Right ventricle myocardium inferior (tissue), 1 donor: ENCODE measurements at regions not wholly inside any gene's neighbourhood (a gene's known extent, or its start where the extent isn't known, plus 50 kb on each side); places are given as distances from the start of the nearest gene placed in this dataset.
A peak's percentile ranks its signal among the peaks of the same experiment; 100 is the strongest.
"Not testable (repeated sequence)": the region's sequence is repeated elsewhere in the genome, so short reads cannot be mapped to it uniquely, and the experiment has no call there.

Experiments
- ATAC-seq: fragments of 200-7000 bp; cut with Tn5 transposase; one replicate; pipeline ENCODE4 v1.9.1; 2020; ENCODE audit warnings: mild to moderate bottlenecking, moderate library complexity
- DNase-seq: peaks from one replicate; pipeline ENCODE4 v3.0.0; 2021; ENCODE audit errors: missing footprints
- intact Hi-C: fragments of 100-400 bp; cut with DNase I; formaldehyde crosslinking; loops from one replicate; pipeline ENCODE4 v1.11.0; 2022
- donor health status: DM: no; HTN: yes; CAD: no; lungs with severe emphysema.

GRCh38 chr5:147065071-147065470, 169.8 kb upstream of the STK32A start:
- DNase-seq (no peak), ATAC-seq (no peak)
- intact Hi-C loops = no loop called here

GRCh38 chr5:147068998-147069397, 165.8 kb upstream of the STK32A start:
- ATAC-seq (no peak), DNase-seq (no peak)
- intact Hi-C loops = no loop called here

- DNase-seq (no peak), ATAC-seq (no peak)
- intact Hi-C loops = no loop called here
Observed at GRCh38 chr5:147072622-147073021, 162.2 kb upstream of the STK32A start.

DNA sequence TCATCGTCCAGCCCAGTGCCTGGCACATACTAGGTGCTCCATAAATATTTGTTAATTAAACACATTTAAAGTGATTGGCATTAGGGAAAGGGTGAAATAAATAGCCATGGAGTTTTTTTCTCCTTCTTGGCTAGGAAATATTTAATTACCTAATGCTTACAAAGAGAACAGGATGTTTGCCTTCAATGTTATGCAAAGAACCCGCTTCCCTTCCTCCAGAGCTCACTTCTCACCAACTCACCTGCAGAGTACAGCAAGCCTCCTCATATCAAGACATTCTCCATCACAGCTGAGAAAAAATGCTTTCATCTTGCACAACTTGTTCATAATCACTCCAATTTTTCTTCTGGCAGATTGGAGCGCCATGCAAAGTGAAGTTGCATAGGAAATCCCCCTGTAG, 161.7 kb upstream of the STK32A start:
- DNase-seq = no peak
- no peak for ATAC-seq
- intact Hi-C loops = no loop called here

GRCh38 chr5:147075187-147075586, 159.6 kb upstream of the STK32A start:
- intact Hi-C loops = no loop called here
- ATAC-seq = no peak
- no peak for DNase-seq

- DNase-seq = no peak
- intact Hi-C loops = no loop called here
- ATAC-seq = no peak
Observed at GRCh38 chr5:147080391-147080790, 154.4 kb upstream of the STK32A start.

- no peak for ATAC-seq
- intact Hi-C loops = no loop called here
- DNase-seq = no peak
Observed at GRCh38 chr5:147081311-147081764, 153.5 kb upstream of the STK32A start.

DNA sequence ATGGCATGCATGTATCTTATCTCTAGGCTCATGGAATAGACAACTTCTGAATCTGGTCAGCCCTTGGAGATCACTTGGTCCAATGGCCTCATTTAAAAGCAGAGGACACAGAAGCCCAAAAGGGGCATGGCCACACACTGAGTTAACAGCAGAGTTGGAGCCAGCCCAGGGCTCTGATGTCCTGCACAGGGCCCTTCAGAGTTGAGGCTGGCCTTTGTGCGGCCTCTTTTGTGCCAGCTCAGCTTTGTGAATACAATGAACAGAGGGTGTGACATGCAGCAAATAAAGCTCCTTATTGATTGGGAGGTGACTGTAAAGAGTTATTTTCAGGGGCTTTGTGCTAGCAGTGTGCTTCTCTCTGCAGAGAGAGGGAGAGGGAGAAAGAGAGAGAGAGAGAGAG, 150.1 kb upstream of the STK32A start:
- DNase-seq = no peak
- ATAC-seq = no peak
- intact Hi-C loops = no loop called here

DNA sequence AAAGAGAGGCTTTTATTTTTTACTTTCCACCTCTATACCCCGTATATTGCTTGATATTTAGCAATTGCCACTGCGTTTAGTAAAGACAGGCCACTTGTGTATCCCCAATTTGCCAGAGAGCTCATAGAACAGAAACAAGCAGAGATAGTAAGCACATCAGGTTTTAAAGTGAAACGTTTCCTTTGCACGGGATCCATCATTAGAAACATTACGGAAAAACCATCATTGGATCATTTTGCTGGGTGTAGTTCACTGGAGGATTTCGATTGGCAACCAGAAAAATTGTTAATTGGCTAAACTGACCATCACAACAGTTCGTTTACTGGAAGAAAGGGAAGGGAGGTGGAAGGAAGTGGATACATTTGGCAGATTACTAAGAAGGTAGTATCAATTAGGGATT, 149.4 kb upstream of the STK32A start:
- ATAC-seq = no peak
- DNase-seq = no peak
- intact Hi-C loops = no loop called here

DNA sequence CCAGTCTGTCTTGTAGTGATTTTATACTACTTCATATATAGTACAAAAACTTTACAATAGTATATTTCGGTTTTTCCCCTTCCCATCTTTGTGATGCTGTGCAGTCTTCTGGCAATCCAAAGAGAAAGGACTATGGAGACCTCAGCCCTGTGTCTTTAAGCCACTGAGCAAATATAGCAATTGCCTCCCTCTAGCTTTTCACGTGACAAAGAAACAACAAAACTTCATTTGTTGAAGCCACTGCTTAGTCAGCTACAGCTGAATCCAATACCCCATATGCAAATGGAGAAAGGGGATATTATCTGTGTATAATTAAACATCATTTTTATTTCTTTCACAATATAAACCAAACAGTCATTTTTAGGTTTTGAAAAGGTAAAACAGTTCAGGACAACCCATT, 142.8 kb upstream of the STK32A start:
- DNase-seq (no peak), ATAC-seq (no peak)
- intact Hi-C loops = no loop called here

DNA sequence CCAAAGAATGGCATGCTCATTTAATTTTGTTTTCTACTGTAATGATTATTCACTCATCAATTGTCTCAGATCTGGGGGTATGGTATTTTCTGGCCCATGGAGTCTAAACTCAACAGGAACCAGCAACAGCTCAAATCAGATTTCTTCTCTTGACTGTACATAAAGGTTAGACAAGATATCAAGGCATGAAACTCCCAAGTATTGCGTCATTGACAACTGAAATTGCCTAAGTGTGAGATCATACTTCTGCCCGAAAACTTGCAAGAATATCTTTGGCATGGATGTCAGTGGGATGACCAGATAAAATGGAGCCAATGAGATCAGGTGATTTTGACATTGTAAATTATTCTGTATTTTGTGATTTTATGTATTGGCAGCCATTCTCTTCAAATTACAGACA, 141.7 kb upstream of the STK32A start:
- intact Hi-C loops = no loop called here
- DNase-seq (no peak), ATAC-seq (no peak)

DNA sequence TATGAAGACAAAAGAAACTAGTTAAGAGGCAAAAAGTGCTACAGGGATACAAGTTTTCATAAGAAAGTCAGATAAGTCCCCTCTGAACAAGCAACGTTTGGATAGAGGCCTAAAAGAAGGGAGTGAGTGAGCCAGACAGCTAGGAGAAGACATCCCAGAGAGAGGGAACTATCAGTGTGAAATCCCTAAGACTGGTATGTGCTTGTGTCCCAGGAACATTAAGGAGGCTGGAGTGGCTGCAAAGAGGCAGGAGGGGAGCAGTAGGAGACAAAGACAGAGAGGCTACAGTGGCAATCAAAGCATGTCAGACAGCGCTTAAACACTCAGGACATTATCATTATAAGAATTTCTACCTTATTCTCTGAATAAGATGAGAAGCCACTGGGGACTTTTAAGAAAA, 139.1 kb upstream of the STK32A start:
- DNase-seq (no peak), ATAC-seq (no peak)
- intact Hi-C loops = no loop called here

DNA sequence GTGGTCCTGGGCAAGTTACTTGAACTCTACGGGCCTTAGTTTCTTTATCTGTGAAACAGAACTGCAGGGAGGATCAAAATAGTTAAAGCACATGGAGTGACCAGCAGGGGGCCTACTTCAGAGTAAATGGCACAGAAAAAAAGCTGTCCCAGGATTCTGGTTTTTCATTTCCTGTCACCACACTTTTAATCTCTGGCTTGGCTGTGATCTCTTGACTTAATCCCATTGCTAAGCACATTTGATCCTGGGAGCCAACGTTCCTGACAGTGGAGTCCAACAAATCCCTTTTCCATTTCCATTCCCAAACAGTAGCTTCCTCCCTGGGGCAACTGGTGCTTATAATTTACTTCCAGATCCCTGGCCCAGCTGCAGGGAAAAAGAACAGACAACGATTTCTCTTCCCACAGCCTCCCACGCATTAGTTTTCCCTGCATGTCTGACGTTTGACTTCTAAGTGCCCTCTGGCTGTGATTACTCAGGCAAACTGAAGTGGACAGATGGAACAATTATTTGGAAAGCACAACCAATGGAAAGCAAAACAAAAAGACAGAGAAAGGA, 136.5 kb upstream of the STK32A start:
- DNase-seq = no peak
- peak; percentile 37 for ATAC-seq
- intact Hi-C loops = no loop called here

DNA sequence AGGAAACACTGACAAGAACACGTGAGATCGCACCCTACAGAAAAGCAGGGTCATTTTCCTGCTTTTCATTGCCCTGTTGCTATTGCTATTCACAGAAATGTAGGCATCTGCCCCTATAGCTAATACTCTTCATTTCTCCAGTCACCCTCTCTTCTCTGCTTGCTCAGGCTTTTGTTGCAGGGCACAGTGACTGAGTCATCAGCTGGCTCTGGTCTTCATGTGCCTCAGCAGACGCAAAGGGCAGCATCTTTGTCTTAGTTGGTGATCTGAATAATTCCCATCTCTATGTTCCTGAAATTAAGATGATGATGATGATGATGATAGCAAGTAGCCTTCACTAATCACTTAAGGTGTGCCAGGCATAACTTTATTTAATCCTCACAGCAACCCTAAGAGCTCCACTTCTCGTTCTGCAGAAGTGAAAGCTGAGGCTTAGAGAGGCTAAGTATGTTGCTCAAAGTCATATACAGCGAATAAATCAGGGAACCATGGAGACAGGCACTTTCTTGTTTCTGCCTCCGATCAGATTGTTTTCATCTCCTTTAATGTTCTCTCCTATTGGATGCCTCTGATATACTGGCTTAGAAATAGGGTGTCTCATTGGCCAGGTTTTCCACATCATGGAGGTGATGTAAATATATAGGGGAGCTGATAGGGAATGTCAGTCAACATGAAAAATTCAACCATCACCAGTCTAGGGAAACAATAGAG, 133.0 kb upstream of the STK32A start:
- DNase-seq = no peak
- intact Hi-C loops = no loop called here
- no peak for ATAC-seq

DNA sequence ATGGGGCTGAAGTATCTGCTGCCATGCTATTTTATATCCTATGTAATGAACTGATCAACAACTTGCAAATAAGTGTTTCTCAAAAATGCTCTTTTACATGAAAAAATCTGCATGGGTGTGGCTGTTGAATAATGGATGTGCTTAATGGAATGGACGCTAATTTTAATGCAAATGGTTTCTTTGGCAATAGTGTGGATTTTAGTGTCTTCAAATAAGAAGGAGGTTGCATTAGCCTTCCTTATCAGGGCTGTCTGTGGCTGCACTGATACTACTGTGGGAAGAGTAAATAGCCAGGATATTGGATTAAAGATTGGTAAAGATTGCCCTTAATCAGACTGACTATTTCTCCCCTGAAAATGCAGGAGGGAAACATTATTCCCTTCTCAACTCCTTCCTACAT, 121.9 kb upstream of the STK32A start:
- DNase-seq (no peak), ATAC-seq (no peak)
- intact Hi-C loops = no loop called here

DNA sequence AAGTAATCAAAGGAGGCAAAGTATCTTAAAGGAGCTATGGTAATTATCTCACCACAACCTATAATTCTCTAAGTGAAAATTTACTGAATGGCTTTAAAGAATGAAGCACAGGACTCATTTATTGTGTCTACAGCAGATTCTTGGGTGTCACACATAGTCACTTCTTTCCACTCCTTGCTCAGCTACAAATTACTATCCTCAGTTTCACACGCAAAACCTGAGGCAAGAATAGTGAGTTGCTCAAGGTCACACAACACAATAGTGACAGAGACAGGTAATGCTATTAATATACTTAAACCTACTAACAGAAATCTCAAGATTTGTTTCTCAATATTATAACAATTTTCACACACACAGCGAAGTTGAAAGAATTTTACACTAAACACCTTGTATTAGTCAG, 120.9 kb upstream of the STK32A start:
- intact Hi-C loops = no loop called here
- DNase-seq = no peak

DNA sequence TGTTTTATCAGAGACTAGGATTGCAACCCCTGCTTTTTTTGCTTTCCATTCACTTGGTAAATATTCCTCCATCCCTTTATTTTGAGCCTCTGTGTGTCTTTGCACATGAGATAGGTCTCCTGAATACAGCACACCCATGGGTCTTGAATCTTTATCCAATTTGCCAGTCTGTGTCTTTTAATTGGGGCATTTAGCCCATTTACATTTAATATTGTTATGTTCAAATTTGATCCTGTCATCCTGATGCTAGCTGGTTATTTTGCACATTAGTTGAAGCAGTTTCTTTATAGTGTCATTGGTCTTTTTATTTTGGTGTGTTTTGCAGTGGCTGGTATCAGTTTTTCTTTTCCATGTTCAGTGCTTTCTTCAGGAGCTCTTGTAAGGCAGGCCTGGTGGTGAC, 95.1 kb upstream of the STK32A start:
- ATAC-seq, intact Hi-C loops, DNase-seq: not testable (repeated sequence)

More for the DNA sequence above, 120.9 kb upstream of the STK32A start:
- no peak for ATAC-seq

- DNase-seq (no peak), ATAC-seq (no peak)
- intact Hi-C loops = no loop called here
Observed at GRCh38 chr5:147140558-147140957, 94.3 kb upstream of the STK32A start.

GRCh38 chr5:147141580-147141979, 93.2 kb upstream of the STK32A start:
- DNase-seq, intact Hi-C loops, ATAC-seq: not testable (repeated sequence)

- no peak for DNase-seq
- no peak for ATAC-seq
- intact Hi-C loops = no loop called here
Observed at GRCh38 chr5:147143215-147143614, 91.6 kb upstream of the STK32A start.

DNA sequence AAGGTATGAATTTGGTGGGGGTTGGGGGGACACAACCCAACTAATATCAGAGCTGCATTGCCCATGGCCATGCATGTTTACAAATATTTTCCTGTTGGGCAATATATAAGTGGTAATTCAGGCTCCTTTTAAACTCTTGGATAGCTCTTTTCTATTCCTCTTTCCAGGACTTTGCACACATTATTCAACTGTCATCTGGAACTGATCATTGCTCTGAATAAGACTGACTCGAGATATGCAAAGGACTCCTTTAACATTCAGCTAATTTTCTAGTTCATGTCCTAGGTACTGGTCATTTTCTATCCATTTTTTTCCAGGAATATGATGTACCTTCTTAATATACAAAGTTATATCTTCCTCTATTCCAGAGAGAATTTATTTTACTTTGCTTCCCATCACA, 89.5 kb upstream of the STK32A start:
- ATAC-seq (no peak), DNase-seq (no peak)
- intact Hi-C loops = no loop called here
